LoVo (cell line): ENCODE measurements at regions not wholly inside any gene's neighbourhood (a gene's known extent, or its start where the extent isn't known, plus 50 kb on each side); places are given as distances from the start of the nearest gene placed in this dataset.
A peak's percentile ranks its signal among the peaks of the same experiment; 100 is the strongest.
"Not testable (repeated sequence)": the region's sequence is repeated elsewhere in the genome, so short reads cannot be mapped to it uniquely, and the experiment has no call there.

Experiments used
- DNase-seq: peaks from one replicate; pipeline ENCODE4 v3.0.0-alpha.2; 2016; ENCODE audit warnings: low spot score

DNA sequence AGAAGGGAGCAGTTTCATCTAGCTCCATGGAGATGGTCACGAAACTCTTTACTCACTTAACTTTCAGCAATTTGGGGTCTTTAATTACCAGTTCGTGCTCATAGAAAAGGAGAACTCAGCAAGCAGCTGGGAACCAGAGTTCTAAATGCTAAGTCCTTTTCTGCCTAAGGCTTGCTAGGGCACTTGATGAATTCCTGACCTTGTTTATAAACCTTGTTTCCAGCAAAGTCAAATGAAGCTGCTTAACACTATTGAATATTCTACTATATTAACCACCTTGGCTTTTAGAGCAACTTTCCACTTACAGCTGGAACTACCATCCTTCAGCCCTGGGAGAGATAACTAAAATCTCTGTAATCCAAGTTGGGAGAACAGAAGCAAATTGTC, 79.5 kb upstream of the TSC22D2 start:
- DNase-seq = no peak

DNA sequence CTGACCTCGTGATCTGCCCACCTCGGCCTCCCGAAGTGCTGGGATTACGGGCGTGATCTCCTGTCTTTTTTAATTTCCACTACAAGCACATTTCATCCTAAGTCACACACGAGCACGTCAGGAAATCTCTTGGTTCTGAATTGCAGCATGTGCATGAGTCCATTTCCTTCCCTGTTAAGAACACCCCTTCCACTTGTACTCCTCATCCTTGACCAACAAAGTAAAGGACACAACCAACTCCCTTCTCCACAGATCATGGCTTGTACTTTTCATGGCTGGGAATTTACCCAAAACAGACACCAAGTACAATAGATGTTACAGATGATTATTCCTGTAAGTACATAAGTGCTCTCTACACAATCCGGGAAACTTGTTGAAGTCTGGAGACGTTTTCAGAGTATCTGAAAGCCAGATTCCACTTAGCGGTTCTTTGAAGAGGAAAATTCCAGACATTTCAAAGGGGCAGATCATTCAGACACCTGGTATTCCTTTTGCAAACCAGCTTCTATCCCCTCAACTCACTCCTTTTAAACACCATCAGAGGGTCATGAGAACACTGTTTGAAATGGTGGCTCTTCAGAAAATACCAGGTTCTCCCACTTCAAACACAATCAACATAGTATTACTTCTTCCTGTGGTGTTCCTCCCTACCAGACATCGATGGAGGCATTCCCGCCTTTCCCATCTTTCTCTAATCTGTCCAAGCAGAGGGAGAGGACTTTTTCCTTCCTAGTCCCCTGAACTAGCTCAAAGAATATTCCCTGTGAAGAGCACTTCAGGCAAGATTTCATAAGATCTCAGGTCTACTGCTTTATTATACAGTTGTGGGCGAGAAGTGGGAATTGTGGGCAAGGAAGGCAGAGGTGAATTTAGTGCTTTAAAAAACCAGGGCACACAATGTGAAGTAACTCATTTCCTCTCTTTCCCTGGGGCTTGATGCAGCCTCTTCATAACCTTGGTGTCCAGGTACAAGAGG, 80.1 kb upstream of the TSC22D2 start:
- DNase-seq = no peak

DNA sequence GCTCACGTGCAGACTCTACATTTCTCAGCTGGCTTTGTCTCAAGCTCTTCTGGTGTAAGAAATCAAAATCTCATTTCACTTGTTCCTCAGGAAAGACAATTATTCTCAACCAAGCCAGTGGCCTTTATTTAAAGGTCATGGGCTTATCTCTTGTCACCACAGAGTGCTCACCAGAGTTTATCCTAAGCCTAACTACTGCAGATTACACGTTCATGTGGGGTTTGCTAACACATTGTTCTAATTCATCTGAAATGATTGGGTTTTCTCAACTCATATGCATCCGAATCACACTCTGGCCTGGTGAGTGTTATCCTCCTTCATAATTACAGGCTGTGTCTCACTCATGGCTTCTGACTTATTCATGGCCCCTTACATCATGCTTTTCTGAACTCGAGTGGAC, 83.3 kb upstream of the TSC22D2 start:
- DNase-seq = no peak

DNA sequence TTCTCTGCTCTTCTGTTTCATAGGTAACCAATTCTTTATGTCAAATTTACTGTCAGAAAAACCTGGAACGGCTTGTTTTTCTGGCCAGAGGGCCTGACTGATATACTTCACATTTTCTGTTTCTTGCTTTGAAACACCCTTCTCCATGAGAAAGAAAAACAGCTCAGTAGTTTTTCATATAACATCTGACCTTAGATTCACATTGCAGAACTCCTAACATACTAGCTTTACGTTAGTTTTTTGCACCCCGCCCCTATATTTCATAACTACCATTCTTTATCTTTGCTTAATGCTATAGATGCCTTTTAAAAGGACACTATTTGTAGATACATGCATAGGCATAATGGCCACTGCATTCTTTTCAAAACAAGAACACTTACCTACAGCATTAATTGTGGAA, 83.9 kb upstream of the TSC22D2 start:
- DNase-seq = no peak

DNA sequence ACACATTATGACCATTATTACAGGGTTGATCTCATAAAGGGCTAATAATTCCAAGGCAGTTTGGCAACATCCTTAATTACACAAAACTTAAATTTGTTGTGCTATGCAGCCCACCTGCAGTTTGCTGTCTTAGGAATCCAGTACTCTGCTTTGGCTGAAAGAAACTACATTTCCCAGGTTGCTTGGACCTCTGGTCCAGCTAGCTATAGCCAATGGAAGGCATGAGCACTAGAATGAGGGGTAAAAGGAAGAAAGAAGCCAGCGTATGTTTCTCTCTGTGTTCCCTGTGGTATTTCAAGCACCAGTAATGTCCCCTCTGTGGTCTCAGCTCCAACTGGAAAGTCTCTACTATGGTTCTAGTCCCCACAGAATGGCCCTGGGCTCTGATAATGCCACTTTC, 84.3 kb upstream of the TSC22D2 start:
- no peak for DNase-seq

DNA sequence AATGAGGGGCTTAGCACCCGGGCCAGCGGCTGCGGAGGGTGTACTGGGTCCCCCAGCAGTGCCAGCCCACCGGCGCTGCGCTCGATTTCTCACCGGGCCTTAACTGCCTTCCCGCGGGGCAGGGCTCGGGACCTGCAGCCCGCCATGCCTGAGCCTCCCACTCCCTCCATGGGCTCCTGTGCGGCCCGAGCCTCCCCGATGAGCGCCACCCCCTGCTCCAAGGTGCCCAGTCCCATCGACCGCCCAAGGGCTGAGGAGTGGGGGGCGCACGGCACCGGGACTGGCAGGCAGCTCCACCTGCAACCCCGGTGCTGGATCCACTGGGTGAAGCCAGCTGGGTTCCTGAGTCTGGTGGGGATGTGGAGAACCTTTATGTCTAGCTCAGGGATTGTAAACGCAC, 85.0 kb upstream of the TSC22D2 start:
- DNase-seq = not testable (repeated sequence)

DNA sequence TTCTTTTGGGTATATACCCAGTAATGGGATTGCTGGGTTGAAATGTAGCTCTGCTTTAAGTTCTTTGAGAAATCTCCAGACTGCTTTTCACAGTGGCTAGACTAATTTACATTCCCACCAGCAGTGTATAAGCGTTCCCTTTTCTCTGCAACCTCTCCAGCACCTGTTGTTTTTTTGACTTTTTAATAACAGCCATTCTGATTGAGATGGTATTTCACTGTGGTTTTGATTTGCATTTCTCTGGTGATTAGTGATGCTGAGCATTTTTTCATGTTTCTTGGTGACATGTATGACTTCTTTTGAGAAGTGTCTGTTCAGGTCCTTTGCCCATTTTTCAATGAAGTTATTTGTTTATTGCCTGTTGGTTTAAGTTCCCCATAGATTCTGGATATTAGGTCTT, 87.1 kb upstream of the TSC22D2 start:
- not testable (repeated sequence) for DNase-seq

DNA sequence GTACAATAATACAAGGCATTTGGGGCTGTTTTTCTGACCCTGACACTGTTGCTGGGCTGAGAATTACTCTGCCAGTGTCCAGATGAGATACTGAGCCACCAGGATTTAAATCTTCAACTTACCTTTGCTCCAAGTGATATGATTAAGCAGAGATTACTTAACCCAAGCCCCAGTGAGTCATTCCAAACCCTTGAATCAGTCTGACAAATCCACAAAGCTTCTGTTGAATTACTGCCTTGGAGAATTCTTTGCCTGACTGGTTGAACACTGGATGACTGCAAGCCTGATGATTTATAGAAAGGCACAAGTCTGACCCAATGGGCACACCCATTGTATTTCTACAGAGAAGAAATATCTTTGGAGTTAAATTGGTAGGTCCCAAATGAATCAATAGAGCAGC, 88.2 kb upstream of the TSC22D2 start:
- peak; percentile 90 for DNase-seq

DNA sequence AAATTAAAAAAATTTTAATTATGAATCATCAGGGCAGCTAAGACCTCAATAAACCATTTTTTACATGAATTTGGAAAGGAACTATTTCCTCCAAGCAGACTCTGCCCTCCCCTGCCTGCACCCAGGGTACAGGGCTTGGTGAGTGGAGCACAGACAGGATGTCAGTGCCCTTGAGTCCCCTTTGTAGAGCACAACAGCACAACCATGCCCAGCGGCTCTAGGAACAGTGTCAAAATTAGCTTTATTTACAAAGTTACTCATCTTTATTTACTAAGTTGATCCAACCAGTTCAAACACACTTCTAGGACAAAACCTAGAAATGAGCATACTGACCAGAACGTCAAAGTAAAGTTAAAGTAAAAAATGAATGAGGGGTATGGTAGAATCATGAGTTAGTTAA, 90.6 kb upstream of the TSC22D2 start:
- no peak for DNase-seq

DNA sequence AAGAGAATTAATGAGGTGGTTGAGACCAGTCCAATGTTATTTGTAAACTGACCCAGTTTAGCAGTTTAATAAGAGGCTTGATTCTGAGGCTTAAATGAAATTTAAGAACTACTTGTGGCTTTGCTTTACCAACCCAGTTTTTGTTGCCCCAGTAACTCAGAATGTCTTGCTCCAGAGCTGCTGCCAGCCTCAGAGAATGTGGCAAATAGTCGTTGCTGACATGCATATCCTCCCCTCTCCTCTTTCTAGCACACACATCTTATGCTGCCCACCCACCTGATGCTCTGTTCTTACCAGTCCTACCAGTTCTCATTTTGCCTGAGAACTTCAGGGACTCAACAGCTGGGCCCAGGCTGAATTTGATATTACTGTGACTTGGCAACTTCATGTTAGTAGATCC, 92.4 kb upstream of the TSC22D2 start:
- DNase-seq = no peak

DNA sequence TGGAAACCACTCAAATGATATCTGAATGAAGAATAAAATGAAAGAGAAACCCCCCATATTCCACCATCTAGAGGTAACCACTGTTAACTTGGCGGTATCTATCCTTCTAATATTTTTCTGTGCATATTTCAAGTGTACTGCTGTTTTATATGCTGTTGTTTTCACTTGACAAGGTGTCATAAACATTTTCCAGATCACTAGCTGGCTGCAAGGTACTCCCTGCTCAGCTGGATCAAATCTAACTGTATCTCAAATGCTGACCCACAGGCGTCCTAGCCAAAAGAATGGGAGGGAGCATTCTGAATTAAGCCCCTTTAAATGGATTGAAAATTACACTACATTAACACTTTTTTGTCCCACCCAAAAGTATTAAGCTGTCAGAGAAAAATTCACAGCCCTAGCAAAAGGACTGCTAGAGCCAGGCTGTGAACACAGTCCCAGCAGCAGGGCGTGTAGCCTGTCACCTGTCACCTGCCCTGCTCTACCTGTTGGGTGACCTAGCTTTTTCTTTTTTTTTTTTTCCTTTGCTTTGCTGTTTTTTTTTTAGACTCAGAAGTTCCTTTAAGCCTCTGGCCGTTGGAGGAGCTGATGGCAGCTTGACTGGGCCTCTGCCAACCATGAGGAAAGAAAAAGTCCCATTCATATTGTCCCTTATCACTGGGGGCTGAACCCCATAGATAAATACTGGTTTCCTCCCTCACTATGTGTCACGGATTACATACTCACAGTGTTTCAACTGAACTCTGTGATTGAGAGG, 93.7 kb upstream of the TSC22D2 start:
- DNase-seq = peak; percentile 65

DNA sequence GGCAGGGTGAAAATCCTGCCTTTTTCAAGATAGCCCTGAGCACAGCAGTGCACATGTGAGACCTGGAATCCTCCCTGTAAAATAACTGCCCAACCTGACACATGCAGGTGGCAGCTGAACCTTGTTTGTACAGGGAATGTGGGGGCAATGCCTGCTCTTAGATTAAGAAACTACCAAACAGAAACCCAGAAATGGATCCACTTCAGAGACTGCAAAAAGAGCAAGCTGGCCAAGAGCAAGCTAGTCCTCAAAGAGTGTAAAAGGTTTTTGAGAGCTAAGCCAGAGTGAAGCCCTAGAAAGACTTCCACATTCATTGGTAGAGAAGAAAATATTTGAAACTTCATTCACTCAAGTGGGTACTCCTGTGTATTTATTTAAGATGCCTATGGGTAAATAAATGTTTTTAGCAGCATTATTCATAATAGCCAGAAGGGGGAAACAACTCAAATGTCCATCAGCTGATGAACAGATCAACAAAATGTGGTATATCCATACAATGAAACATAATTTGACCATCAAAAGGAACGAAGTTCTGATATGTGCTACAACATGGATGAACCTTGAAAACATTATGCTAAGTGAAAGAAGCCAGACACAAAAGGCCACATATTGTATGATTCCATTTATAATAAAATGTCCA, 96.0 kb upstream of the TSC22D2 start:
- DNase-seq = no peak

DNA sequence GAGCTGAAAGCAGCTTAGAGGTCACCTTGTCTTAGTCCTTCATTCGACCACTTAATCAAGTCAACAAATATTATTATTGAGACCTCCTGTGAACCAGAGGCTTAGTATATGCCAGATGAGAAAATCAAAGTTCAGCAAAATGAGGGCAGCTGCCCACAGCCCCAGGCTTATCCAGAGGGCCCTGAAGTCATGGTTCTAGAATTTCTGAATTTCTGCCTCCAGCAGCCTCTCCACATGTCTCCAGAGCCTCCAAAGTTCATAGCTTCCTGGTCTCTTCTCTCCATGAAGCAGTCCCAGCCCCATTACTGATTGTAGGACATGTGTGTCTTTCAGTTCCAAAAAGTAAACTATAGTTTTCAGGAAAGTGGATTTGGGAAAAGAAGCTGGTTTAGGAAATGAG, 96.9 kb upstream of the TSC22D2 start:
- DNase-seq = no peak

DNA sequence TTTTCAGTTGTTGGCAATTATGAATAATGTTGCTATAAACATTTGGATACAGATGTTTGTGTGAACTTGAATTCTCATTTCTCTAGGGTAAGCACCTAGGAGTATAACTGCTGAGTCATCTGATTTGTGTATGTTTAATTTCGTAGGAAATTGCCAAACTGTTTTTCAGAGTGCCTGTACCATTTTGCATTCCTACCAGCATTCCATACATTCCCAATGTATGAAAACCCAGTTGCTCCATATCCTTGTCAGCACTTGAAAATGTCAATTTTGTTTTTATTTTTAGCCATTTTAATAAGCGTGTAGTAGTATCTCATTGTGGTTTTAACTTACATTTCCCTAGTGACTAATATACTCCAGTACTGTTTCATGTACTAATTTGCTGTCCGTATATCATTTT, 98.5 kb upstream of the TSC22D2 start:
- DNase-seq = no peak

DNA sequence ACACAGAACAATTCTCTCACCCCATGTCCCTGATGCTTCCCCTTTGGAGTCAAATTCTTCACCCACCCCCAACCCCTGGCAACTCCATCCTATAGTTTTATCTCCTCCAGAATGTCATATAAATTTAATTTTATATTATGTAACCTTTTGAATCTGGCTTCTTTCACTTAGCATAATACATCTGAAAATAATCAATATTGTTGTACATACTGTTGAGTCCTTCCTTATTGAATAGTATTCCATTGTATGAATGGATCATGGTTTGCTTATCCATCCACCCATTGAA, 98.9 kb upstream of the TSC22D2 start:
- no peak for DNase-seq

DNA sequence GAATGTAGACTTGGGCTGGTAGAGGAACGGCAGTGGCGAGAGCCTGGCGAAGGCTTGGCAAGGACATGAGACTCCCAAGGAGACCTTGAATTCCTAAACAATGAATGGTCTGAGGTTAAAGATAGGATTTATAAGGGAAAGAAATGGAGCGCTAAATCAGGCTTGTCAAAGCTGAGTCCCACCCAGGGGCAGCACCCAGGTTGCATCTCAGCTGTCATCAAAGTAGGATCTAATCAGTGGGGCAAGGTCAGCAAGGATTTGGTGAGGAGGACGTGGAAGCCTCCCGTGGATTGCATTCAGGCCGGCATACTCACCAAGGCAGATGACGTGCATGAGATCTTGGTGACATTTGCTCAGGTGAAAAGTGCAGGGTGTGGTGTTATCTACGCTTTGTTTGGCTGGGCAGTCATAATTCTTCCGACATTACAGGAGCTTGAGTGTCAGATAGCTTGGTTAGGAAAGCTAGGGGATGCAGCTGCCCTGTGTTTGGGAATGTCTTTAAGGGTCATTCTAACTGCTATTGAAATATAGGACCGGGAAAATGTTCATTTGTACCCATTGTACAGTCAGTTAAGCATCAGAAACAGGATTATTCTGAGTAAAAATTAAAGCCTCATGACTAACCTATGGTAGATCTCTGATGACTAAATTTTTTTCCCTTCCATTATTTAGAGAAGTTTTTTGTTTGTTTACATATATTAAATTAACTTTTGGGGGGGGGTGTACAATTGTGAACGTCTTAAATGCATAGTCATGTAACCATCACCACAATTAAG, 99.4 kb upstream of the TSC22D2 start:
- peak; percentile 75 for DNase-seq

DNA sequence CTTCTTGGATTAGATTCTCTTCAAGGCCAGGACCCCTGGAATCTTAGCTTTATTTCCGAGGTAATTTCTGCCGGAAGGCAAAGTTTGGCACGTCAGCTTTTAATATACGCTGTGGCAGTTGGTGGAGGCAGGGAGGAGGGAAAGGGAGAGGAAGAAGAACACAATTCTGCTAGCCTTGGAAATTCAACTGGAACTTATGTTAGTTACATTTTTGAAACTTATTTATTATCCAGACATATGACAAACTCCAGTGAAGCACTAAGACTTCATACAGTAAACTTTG, 100.1 kb upstream of the TSC22D2 start:
- DNase-seq = no peak

DNA sequence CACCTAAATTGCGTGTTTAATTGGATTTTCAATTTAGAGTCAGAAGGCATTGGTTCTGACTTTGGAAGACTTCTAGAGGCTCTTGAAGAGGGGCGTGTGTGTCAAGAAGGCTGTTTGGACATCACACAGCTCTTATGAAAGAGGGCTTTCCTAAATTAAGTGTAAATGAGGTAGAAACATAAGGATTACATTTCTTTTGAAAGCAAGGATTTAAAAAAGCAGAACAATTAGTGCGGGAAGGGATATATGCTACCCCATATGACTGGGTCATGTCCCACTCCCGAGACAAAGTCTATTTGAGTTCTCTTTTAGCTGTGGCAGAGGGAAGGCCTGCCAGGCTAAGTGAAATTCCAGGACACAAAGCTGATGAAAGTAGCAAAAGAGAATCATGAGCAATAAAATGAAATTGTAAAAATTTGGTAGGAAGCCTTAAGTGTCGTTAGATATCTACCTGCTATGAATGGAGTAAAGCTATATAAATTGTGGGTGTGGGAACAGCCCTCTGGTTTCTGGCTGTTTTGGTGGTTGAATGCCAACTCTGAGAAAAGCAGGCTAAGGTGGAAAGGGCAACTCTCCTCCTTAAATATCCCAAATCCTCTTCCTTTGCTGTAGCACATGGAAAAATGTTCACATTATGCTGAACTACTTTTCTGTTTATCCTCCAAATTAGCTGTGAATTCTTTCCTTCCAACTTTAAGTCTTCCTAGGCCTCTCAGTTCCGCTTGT, 100.6 kb upstream of the TSC22D2 start:
- DNase-seq = no peak

DNA sequence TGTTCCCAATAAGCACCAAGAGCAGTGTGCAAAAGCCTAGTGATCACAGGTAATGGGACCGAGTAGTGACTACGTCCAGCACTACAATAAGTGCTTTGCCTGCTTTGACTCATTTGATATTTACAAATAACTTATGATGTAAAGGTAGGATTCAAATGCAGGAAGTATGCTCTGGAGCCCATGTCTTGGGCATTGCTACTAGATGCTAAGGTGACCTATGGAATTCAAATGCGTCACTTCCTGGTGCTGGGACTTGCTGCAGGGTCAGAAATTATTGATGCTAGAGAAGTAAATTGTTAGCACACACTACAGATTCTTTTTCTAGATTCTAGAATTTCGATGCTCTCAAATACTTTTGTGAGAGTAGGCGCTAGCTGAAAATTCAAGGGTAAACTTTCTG, 101.2 kb upstream of the TSC22D2 start:
- no peak for DNase-seq

DNA sequence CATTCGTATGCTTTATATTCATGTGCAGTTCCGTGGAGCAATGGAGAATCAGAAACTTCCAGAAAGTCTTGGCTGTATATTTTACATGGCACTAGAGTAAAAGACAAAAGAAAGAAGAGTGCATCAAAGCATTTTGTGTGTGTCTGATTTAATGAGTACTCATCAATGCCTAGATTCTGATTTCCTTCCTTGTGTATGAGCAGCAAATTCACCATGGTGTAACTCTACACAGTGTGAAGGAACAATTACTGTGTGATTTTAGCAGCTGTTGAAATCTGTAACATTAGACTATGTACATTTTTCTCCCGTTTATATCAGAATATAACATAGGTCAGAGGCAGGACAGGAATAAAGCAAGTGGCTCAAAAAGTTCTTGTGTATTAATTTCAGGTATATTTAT, 102.0 kb upstream of the TSC22D2 start:
- DNase-seq = no peak

DNA sequence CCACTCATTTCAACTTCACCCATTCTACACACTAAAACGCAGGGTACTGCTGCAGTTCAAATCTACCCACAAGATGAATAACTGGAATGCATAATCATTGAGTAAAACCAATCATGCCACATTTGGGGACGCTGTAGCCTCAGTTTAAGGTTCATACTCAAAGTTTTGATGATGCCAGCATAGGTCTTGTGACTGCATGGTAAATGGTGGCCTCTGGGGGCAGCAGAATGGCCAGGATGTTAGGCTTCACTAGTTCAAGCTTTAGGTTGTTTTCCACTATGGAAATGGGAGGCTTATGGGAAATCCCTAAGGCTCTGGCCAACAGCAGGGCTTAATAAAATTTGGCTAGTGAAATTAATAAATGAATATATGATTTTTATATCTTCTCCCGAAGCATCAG, 104.3 kb upstream of the TSC22D2 start:
- DNase-seq = no peak

DNA sequence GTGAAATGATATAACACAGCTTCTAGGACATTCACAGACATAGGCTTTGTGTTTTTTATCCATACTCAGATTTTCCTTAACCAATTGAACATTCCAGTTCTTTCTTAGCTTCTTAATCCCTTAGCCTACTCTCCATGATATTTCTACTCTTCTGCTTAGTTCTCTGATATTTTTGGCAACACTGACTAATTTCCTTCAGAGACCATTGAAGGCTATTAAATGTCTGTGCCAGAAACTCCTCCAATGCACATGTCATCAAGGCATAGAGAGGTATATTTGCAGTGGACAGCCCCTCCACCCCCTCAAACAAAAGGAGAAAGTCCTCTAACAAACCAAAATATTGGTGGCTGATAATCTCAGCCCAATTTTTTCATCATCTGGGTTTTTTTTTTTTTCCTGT, 105.9 kb upstream of the TSC22D2 start:
- DNase-seq = no peak
